ENCODE measurements at regions not wholly inside any gene's neighbourhood (a gene's known extent, or its start where the extent isn't known, plus 50 kb on each side); places are given as distances from the start of the nearest gene placed in this dataset.

DNA sequence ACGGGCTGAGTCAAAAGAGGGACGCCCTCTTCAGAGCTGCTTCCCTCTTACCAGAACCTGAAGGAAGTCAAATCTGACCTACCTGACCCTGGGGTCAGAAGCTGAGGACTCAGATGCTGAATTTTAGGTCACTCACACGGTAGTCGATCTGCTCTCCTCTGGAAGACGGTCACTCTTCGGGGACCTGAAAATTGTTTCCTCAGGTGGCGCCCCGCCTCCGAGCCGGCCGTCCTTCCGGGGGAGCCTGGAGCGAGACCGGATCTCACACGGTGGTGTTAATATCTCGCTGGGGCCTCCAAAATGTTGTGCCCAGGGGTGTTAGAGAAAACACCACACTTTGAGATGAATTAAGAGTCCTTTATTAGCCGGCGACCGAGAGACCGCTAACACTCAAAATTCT lies 737.2 kb downstream of the SI start:
- intact Hi-C loops (cut with micrococcal nuclease) = no loop called here
- no peak overlapping the region for H3K4me3 ChIP-seq
- H4K20me1 ChIP-seq (replicated peaks; ENCODE audit: control insufficient read depth, insufficient read depth, low read length) = no peaks in the 10 kb centered on the region
- ChIA-PET POLR2A (no interaction called here), CTCF (ENCODE audit: low intra/inter-chr PET ratio) (no interaction called here)
- H3K9me1 ChIP-seq (ENCODE audit: control insufficient read depth, insufficient read depth, low read length) = no peaks in the 10 kb centered on the region
- H3K27me3 ChIP-seq (ENCODE audit: control insufficient read depth in 2 of 2, insufficient read depth in 2 of 2, low read length in 2 of 2) = no peaks in the 10 kb centered on the region
- 34% methylated on average over 20 of the region's 20 CpGs for WGBS (ENCODE audit: insufficient coverage, low coverage, missing lambda C conversion rate)
- H2AFZ ChIP-seq (ENCODE audit: low read depth, low read length) = no peak overlapping the region
- ATAC-seq = no peak
- no peaks in the 10 kb centered on the region for H3K79me2 ChIP-seq (ENCODE audit: control insufficient read depth, insufficient read depth, low read length)
- H3K9ac ChIP-seq (ENCODE audit: insufficient read depth in 1 of 2, low read depth in 2 of 2, low read length in 2 of 2) = no peak overlapping the region
- no peak for FAIRE-seq
- no peak overlapping the region for H3K4me2 ChIP-seq (ENCODE audit: insufficient read depth, low read length)
- BruUV-seq (replicated peaks) = no TSS peak
- no peaks in the 10 kb centered on the region for H3K36me3 ChIP-seq (ENCODE audit: control insufficient read depth, insufficient read depth, low read length)
- no peak for TF ChIP-seq MTF1 (CRISPR knock-in tag; IDR thresholded peaks at IDR 0.05; ENCODE audit: borderline replicate concordance)
- no peaks in the 10 kb centered on the region; a peak in 1 of 5 replicates for H3K4me1 ChIP-seq (replicated peaks in 1 of 2; ENCODE audit: control insufficient read depth in 2 of 2, insufficient read depth in 2 of 2, low read length in 2 of 2)
- no peaks in the 10 kb centered on the region for H3K9me3 ChIP-seq (replicated peaks; ENCODE audit: control insufficient read depth, insufficient read depth, low read depth, low read length)
- H3K27ac ChIP-seq (ENCODE audit: extremely low read depth, low read depth, low read length) = no peak overlapping the region
- in situ Hi-C loops (cut with MboI) = no loop called here
- no peak for DNase-seq (ENCODE audit: extremely low read depth in 1 of 4, low spot score in 3 of 4)

DNA sequence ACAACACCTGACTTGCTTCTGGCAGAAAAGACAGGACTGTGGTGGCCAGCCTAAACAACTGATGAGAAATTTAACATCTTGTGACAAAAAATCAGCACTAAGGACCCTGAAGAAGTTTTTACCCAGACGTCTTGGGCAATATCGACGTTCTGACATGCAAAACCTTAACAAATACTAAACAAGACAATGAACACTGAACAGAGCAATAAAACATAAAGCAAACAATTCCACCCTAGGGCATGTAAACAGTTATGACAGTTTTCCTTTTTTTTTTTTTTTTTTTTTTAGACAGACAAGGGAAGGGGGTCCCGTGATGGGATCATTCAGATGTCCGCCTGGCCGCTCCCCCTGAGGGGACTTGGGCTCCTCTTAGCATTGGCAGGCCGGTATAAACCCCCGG lies 738.0 kb downstream of the SI start:
- Histone ChIP-seq H3K9me3 (replicated peaks; ENCODE audit: control insufficient read depth, insufficient read depth, low read depth, low read length) (no peaks in the 10 kb centered on the region), H3K27ac (ENCODE audit: extremely low read depth, low read depth, low read length) (no peak overlapping the region), H3K79me2 (ENCODE audit: control insufficient read depth, insufficient read depth, low read length) (no peaks in the 10 kb centered on the region), H3K36me3 (ENCODE audit: control insufficient read depth, insufficient read depth, low read length) (no peaks in the 10 kb centered on the region), H3K4me2 (ENCODE audit: insufficient read depth, low read length) (no peak overlapping the region), H4K20me1 (replicated peaks; ENCODE audit: control insufficient read depth, insufficient read depth, low read length) (no peaks in the 10 kb centered on the region), H3K4me3 (no peak overlapping the region), H3K27me3 (ENCODE audit: control insufficient read depth in 2 of 2, insufficient read depth in 2 of 2, low read length in 2 of 2) (no peaks in the 10 kb centered on the region), H2AFZ (ENCODE audit: low read depth, low read length) (no peak overlapping the region), H3K9me1 (ENCODE audit: control insufficient read depth, insufficient read depth, low read length) (no peaks in the 10 kb centered on the region), H3K9ac (ENCODE audit: insufficient read depth in 1 of 2, low read depth in 2 of 2, low read length in 2 of 2) (no peak overlapping the region), H3K4me1 (replicated peaks in 1 of 2; ENCODE audit: control insufficient read depth in 2 of 2, insufficient read depth in 2 of 2, low read length in 2 of 2) (no peaks in the 10 kb centered on the region; a peak in 1 of 5 replicates)
- WGBS (ENCODE audit: insufficient coverage, low coverage, missing lambda C conversion rate) = 24% methylated on average over 5 of the region's 8 CpGs
- FAIRE-seq (no peak), ATAC-seq (no peak), DNase-seq (ENCODE audit: extremely low read depth in 1 of 4, low spot score in 3 of 4) (no peak)
- no TSS peak for BruUV-seq (replicated peaks)
- in situ Hi-C loops (cut with MboI) (no loop called here), intact Hi-C loops (cut with micrococcal nuclease) (no loop called here)
- ChIA-PET CTCF (ENCODE audit: low intra/inter-chr PET ratio) (no interaction called here), POLR2A (no interaction called here)
- TF ChIP-seq NR2C2 (CRISPR knock-in tag; IDR thresholded peaks at IDR 0.05) (no peak), NR2C2 (tag; IDR thresholded peaks at IDR 0.05) (no peak), KDM4B (IDR thresholded peaks at IDR 0.05; ENCODE audit: borderline replicate concordance in 2 of 2, low read depth in 1 of 2) (no peak), NR2F6 (CRISPR knock-in tag; IDR thresholded peaks at IDR 0.05) (no peak), PTBP1 (IDR thresholded peaks at IDR 0.05; ENCODE audit: low read depth, low read length) (no peak), SREBF2 (CRISPR knock-in tag; IDR thresholded peaks at IDR 0.05) (no peak), ERF (CRISPR knock-in tag; IDR thresholded peaks at IDR 0.05) (no peak), PHF20 (IDR thresholded peaks at IDR 0.05; ENCODE audit: partially characterized antibody) (no peak), MAFK (IDR thresholded peaks at IDR 0.05; ENCODE audit: low read length) (no peak), ZNF224 (CRISPR knock-in tag; IDR thresholded peaks at IDR 0.05) (no peak)
- TF ChIP-seq, protein P1, sequence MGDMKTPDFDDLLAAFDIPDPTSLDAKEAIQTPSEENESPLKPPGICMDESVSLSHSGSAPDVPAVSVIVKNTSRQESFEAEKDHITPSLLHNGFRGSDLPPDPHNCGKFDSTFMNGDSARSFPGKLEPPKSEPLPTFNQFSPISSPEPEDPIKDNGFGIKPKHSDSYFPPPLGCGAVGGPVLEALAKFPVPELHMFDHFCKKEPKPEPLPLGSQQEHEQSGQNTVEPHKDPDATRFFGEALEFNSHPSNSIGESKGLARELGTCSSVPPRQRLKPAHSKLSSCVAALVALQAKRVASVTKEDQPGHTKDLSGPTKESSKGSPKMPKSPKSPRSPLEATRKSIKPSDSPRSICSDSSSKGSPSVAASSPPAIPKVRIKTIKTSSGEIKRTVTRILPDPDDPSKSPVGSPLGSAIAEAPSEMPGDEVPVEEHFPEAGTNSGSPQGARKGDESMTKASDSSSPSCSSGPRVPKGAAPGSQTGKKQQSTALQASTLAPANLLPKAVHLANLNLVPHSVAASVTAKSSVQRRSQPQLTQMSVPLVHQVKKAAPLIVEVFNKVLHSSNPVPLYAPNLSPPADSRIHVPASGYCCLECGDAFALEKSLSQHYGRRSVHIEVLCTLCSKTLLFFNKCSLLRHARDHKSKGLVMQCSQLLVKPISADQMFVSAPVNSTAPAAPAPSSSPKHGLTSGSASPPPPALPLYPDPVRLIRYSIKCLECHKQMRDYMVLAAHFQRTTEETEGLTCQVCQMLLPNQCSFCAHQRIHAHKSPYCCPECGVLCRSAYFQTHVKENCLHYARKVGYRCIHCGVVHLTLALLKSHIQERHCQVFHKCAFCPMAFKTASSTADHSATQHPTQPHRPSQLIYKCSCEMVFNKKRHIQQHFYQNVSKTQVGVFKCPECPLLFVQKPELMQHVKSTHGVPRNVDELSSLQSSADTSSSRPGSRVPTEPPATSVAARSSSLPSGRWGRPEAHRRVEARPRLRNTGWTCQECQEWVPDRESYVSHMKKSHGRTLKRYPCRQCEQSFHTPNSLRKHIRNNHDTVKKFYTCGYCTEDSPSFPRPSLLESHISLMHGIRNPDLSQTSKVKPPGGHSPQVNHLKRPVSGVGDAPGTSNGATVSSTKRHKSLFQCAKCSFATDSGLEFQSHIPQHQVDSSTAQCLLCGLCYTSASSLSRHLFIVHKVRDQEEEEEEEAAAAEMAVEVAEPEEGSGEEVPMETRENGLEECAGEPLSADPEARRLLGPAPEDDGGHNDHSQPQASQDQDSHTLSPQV (IDR thresholded peaks at IDR 0.05) = no peak
- TF ChIP-seq, protein P2, sequence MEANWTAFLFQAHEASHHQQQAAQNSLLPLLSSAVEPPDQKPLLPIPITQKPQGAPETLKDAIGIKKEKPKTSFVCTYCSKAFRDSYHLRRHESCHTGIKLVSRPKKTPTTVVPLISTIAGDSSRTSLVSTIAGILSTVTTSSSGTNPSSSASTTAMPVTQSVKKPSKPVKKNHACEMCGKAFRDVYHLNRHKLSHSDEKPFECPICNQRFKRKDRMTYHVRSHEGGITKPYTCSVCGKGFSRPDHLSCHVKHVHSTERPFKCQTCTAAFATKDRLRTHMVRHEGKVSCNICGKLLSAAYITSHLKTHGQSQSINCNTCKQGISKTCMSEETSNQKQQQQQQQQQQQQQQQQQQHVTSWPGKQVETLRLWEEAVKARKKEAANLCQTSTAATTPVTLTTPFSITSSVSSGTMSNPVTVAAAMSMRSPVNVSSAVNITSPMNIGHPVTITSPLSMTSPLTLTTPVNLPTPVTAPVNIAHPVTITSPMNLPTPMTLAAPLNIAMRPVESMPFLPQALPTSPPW (CRISPR knock-in tag; IDR thresholded peaks at IDR 0.05) = no peak
